GM12865 (cell line): ENCODE measurements at regions not wholly inside any gene's neighbourhood (a gene's known extent, or its start where the extent isn't known, plus 50 kb on each side); places are given as distances from the start of the nearest gene placed in this dataset.
"Not testable (repeated sequence)": the region's sequence is repeated elsewhere in the genome, so short reads cannot be mapped to it uniquely, and the experiment has no call there.

Source experiments
- DNase-seq: peaks from one replicate; pipeline ENCODE4 v3.0.0; 2010; ENCODE audit warnings: low read depth
- H3K4me3 ChIP-seq: 2 replicates; pipeline ENCODE4 v1.5.1; 2011; ENCODE audit warnings: mild to moderate bottlenecking, low read depth, low read length, control low read depth
- TF ChIP-seq, protein P1 (sequence below): IDR thresholded peaks from 2 replicates; pipeline ENCODE4 v1.5.1; 2011; ENCODE audit warnings: low read length, control low read depth, low read depth, inconsistent platforms; ENCODE audit not compliant: insufficient read depth; ENCODE audit errors: missing control alignments

DNA sequence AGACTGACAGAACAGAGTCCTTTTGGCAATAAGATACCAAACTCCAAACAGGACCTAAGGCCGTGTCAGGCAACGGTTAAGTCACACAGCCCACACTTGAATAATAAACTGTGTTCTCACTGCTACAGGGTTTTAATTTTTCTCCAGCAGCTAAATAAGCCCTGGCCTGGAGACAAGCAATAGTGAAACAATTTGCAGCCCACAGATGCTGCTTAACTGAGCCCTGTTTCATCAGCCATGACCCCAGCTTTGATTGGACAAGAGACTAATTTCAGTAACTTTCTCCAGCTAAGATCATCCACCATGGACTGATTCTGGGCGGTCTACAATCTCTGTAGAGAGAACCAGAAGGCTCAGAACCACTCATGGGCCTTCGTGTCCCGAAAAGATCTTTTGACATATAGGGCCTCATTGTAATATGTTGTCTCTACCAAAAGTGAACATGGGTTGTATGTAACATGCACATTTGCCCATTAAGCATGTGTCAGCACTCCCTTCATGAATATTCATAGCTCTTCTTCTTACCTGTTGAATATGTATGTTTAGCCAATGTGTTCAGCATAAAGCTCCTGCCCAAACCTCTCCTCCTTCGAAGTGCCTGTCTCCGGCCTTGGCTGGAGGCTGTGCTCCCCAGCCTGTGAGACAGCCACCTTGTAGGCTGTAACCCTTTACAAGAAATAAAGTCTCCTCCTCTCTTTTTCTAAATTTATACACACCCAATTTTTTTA is 223.1 kb upstream of the AKR1E2 start:
- TF ChIP-seq, protein P1, sequence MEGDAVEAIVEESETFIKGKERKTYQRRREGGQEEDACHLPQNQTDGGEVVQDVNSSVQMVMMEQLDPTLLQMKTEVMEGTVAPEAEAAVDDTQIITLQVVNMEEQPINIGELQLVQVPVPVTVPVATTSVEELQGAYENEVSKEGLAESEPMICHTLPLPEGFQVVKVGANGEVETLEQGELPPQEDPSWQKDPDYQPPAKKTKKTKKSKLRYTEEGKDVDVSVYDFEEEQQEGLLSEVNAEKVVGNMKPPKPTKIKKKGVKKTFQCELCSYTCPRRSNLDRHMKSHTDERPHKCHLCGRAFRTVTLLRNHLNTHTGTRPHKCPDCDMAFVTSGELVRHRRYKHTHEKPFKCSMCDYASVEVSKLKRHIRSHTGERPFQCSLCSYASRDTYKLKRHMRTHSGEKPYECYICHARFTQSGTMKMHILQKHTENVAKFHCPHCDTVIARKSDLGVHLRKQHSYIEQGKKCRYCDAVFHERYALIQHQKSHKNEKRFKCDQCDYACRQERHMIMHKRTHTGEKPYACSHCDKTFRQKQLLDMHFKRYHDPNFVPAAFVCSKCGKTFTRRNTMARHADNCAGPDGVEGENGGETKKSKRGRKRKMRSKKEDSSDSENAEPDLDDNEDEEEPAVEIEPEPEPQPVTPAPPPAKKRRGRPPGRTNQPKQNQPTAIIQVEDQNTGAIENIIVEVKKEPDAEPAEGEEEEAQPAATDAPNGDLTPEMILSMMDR, result no peak
- no peak overlapping the region for H3K4me3 ChIP-seq
- DNase-seq, result no peak

DNA sequence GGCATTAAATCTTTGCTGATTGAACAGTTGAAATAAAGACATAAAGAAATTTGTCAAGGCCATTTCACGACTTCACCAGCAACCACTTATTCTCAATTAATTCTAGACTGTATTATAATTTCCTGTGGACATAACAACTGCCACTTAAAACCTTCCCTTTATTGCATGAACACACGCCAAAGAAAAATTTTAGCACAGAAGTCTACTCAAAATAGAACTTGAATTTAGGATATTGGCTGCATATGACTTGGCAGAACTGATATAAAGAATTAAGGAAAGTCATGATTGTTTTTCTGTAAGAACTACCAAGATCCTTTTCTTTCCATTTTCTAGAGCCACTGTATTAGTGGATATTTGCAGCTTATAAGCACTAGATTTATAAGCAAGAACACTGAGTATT is 226.5 kb upstream of the AKR1E2 start:
- DNase-seq, result no peak
- H3K4me3 ChIP-seq, result no peak overlapping the region
- TF ChIP-seq, protein P1, result no peak

DNA sequence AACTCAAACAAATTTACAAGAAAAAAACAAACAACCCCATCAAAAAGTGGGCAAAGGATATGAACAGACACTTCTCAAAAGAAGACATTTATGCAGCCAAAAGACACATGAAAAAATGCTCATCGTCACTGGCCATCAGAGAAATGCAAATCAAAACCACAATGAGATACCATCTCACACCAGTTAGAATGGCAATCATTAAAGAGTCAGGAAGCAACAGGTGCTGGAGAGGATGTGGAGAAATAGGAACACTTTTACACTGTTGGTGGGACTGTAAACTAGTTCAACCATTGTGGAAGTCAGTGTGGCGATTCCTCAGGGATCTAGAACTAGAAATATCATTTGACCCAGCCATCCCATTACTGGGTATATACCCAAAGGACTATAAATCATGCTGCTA is 228.1 kb upstream of the AKR1E2 start:
- not testable (repeated sequence) for H3K4me3 ChIP-seq, DNase-seq

DNA sequence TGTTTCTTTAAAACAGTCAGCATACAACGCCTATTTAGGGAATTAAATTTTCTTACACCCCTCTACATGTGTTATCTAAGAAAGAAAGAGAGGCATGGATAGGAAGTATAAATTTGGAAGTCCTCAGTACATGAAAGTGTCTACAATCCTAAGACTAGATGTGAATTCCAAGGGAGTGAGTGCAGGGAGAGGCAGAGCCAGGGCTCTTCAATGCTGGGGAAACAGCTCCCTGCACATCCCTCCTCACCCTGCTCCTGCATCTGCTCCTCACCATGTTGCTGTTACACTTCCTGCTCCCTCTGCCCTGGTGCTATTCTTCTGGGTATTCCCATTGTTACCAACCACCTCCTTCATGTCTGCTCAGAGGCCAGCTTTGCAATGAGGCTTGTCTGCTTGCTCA is 229.1 kb upstream of the AKR1E2 start:
- no peak for DNase-seq
- H3K4me3 ChIP-seq, result no peak overlapping the region
- TF ChIP-seq, protein P1, result no peak

DNA sequence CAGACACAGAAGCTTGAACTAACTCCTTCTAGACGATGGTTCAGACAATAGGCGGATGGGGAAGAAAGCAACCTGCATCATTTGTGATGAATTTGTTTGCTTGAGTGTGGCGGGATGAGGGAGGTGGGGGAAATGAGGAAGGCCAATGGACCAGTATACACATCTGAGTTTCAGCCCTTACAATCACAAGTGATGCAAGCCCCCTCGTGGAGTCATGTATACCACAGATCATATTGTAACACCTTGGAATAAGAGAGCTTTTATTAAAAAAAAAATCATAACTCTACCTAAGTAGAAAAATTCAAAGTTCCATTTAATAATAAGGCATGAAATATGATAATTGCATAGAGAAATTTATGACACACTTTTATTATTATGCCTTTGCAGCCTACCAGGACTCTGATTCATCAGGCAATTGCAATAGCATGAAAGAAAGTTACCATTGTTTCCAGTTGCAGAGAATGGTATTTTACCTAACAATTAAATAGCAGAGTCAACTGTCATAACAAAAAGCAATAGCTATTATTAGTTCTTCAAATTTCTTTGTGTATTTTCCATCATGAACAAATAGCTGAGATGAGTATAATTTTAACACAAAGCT is 230.2 kb upstream of the AKR1E2 start:
- TF ChIP-seq, protein P1, result no peak
- DNase-seq, result no peak
- no peak overlapping the region for H3K4me3 ChIP-seq

DNA sequence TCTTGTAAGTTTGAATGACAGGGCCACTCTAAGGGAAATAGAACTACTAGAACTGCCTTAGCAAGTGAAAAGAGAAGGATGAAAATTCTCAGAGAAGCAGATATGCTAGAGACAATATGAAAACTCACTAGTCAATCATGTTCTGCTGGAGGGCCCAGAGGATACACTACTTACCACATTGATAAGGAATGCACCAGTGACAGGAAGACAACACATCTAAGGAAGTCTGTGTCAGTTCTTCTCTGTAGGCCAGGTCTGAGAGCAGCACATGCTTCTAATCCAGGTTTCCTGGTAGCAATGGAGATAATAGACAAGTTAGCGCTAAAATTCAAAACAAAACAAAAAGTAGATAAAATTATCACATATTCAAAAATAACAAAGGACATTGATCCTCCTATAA is 235.2 kb upstream of the AKR1E2 start:
- no peak for DNase-seq
- H3K4me3 ChIP-seq, result no peak overlapping the region
- TF ChIP-seq, protein P1, result no peak

DNA sequence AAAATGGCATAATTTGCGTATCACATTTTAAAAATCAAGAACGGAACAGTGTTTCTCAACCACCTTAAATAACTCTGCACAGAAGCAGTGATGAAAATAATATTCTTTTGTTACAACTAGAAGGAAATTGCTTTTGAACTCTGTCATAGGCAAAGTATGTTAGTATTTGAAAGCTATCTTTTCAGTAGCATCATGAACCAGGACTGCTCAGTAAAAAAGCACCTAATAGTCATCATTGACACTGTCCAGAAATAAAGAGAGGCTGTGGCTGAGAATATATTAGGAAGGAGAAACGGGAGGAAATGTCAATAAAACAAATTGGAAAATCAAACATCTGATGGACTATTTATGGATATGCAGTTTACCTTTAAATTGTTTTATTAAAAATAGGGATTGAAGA is 237.2 kb upstream of the AKR1E2 start:
- no peak for DNase-seq
- TF ChIP-seq, protein P1, result no peak
- H3K4me3 ChIP-seq, result no peak overlapping the region
